ENCODE measurements at regions not wholly inside any gene's neighbourhood (a gene's known extent, or its start where the extent isn't known, plus 50 kb on each side); places are given as distances from the start of the nearest gene placed in this dataset.

- TF ChIP-seq JUND (IDR thresholded peaks at IDR 0.05; ENCODE audit: low read depth): no peak
- in situ Hi-C loops (cut with HindIII; ENCODE audit: low pct_unique_long_range_greater_than_20kb, low sequenced_read_pairs): no loop called here
- DNase-seq (ENCODE audit: low read depth in 1 of 2, low spot score in 1 of 2): no peak
These were observed 1491.1 kb downstream of the TBC1D22A start for GRCh38 chr22:48253573-48253972.

GRCh38 chr22:48253136-48253535 is 1490.7 kb downstream of the TBC1D22A start:
- DNase-seq (ENCODE audit: low read depth in 1 of 2, low spot score in 1 of 2): no peak
- no peak for TF ChIP-seq JUND (IDR thresholded peaks at IDR 0.05; ENCODE audit: low read depth)
- in situ Hi-C loops (cut with HindIII; ENCODE audit: low pct_unique_long_range_greater_than_20kb, low sequenced_read_pairs): no loop called here

DNA sequence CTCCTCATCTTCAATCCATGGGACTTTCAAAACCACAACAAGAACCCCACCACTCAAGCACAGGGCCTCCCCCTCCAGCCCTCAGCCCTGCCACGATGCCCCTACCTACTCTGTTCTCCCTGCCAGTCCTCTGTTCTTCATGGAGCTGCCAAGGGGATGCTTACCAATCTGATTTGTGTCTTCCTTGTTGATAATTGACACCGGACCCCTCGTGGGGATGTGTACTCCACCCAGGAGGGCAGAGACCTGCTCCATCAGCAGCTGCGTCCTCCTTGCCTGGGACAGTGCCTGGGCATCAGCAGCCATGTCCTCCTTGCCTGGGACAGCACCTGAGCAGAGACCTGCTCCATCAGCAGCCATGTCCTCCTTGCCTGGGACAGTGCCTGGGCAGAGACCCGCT is 1489.2 kb downstream of the TBC1D22A start:
- no peak for DNase-seq (ENCODE audit: low read depth in 1 of 2, low spot score in 1 of 2)
- in situ Hi-C loops (cut with HindIII; ENCODE audit: low pct_unique_long_range_greater_than_20kb, low sequenced_read_pairs): no loop called here
- TF ChIP-seq JUND (IDR thresholded peaks at IDR 0.05; ENCODE audit: low read depth): no peak

GRCh38 chr22:48250937-48251530 is 1488.6 kb downstream of the TBC1D22A start:
- in situ Hi-C loops (cut with HindIII; ENCODE audit: low pct_unique_long_range_greater_than_20kb, low sequenced_read_pairs): no loop called here
- no peak for TF ChIP-seq JUND (IDR thresholded peaks at IDR 0.05; ENCODE audit: low read depth)
- DNase-seq (ENCODE audit: low read depth in 1 of 2, low spot score in 1 of 2): no peak

- in situ Hi-C loops (cut with HindIII; ENCODE audit: low pct_unique_long_range_greater_than_20kb, low sequenced_read_pairs): no loop called here
- no peak for TF ChIP-seq JUND (IDR thresholded peaks at IDR 0.05; ENCODE audit: low read depth)
- no peak for DNase-seq (ENCODE audit: low read depth in 1 of 2, low spot score in 1 of 2)
These were observed 1487.9 kb downstream of the TBC1D22A start for GRCh38 chr22:48250286-48250895.

DNA sequence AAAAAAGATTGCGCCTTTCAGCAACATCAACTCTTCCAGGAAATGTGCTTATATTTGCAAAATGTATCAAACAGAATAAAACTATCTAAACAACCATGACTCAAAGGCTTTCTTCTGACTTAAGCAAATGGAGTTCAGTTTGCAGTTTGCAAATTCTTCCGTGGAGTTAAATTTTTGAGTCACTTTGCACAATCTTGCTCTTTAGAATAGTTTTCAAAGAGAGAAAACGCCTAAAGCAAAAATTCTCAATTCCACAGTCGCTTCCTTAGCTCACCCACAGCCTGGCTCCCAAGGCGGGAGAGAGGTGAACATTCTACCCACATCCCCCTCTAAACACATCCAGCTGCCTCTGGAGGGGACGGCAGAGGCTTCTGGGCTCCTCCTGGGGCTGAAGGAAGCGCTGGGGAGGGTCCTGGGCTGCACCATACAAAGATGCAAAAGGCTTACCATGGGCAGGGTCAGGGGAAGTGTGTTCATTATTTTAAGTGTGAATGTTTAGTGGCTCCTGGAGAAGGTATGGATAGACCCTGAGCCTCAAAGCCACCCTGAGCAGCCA is 1487.3 kb downstream of the TBC1D22A start:
- no peak for DNase-seq (ENCODE audit: low read depth in 1 of 2, low spot score in 1 of 2)
- in situ Hi-C loops (cut with HindIII; ENCODE audit: low pct_unique_long_range_greater_than_20kb, low sequenced_read_pairs): no loop called here
- no peak for TF ChIP-seq JUND (IDR thresholded peaks at IDR 0.05; ENCODE audit: low read depth)

DNA sequence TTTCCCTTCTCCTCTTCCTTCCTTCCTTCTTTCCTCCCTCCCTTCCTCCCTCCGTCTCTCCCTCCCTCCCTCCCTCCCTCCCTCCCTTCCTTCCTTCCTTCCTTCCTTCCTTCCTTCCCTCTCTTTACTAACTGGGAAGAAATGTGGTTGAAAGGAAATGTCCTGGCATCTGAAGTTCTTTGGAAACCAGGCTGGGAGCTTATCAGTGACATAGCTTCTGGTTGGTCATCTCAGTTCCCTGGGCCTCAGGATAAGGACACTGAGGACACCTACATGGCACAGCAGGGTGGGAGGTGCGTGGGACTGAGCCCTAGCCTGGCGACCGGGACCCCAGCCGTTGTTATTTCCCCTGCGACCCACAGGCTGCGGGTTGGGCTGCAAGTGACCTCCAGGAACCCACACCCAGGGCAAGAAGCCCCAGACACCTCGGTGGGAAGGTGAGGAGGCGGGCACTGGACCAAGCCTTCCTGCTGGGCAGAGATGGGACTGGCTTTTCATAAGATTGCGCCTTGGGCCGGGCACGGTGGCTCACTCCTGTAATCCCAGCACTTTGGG is 1486.5 kb downstream of the TBC1D22A start:
- no peak for TF ChIP-seq JUND (IDR thresholded peaks at IDR 0.05; ENCODE audit: low read depth)
- DNase-seq (ENCODE audit: low read depth in 1 of 2, low spot score in 1 of 2): no peak
- in situ Hi-C loops (cut with HindIII; ENCODE audit: low pct_unique_long_range_greater_than_20kb, low sequenced_read_pairs): no loop called here

DNA sequence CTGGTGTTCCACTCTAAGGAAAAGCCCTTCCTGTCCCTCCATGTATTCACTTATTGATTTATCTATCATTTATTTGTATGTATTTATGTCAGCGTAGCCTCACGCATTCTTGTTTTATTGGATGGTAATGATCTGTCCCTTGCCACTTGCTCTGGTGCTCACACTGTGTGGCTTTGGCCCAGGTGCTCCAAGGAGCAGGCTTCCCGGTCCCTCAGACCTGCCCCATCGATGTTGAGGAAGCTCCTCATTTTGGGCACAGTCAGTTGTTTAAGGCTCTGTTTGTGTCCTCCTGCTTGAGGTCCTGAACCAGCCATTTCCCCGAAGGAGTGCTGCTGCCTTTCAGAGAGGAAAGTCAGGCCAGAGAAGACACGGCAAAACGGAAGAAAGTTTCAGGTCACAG is 1485.4 kb downstream of the TBC1D22A start:
- in situ Hi-C loops (cut with HindIII; ENCODE audit: low pct_unique_long_range_greater_than_20kb, low sequenced_read_pairs): no loop called here
- TF ChIP-seq JUND (IDR thresholded peaks at IDR 0.05; ENCODE audit: low read depth): no peak
- DNase-seq (ENCODE audit: low read depth in 1 of 2, low spot score in 1 of 2): no peak

- DNase-seq (ENCODE audit: low read depth in 1 of 2, low spot score in 1 of 2): no peak
- no peak for TF ChIP-seq JUND (IDR thresholded peaks at IDR 0.05; ENCODE audit: low read depth)
- in situ Hi-C loops (cut with HindIII; ENCODE audit: low pct_unique_long_range_greater_than_20kb, low sequenced_read_pairs): no loop called here
These were observed 1482.7 kb downstream of the TBC1D22A start for GRCh38 chr22:48245196-48245485.

DNA sequence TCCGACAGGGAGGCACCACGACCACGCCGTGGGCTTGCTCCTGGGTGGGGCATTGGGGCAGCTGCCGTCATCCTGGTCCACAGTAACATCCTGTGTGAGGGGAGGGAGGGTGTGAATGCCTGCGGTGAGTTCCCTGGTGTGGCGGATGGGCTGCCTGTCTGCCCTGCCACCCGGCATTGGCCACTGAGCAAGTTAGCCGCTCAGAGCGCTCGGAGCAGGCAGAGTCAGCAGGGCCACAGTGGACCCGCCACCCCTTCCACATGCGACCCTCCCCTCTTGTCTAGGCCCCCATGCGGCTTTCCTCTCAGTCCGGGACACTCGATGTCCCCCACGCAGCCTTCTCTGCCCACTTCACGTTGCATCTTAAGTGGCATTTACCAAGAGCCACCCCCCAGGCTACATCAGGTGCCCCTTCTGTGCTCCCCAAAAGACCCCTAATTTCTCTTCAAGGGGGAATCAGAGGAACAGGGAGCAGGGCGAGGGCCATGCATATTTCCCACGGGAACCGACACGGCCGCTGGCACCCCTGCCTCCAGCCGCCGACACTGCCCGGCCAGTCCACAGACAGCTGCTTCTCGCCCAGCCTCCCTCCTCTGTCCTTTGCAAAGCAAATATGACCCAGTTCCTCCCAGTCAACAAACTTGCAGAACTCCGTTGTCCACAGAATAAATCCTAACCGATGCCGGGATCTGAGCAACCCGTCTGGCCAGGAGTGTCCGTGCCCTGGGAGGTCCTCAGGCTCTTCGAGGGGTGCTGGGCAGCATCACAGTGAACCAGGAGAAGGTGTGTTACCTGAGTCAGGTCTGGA is 1482.1 kb downstream of the TBC1D22A start:
- DNase-seq (ENCODE audit: low read depth in 1 of 2, low spot score in 1 of 2): no peak
- TF ChIP-seq JUND (IDR thresholded peaks at IDR 0.05; ENCODE audit: low read depth): no peak
- in situ Hi-C loops (cut with HindIII; ENCODE audit: low pct_unique_long_range_greater_than_20kb, low sequenced_read_pairs): no loop called here

- no peak for TF ChIP-seq JUND (IDR thresholded peaks at IDR 0.05; ENCODE audit: low read depth)
- DNase-seq (ENCODE audit: low read depth in 1 of 2, low spot score in 1 of 2): no peak
- in situ Hi-C loops (cut with HindIII; ENCODE audit: low pct_unique_long_range_greater_than_20kb, low sequenced_read_pairs): no loop called here
These were observed 1480.0 kb downstream of the TBC1D22A start for GRCh38 chr22:48242461-48242864.

DNA sequence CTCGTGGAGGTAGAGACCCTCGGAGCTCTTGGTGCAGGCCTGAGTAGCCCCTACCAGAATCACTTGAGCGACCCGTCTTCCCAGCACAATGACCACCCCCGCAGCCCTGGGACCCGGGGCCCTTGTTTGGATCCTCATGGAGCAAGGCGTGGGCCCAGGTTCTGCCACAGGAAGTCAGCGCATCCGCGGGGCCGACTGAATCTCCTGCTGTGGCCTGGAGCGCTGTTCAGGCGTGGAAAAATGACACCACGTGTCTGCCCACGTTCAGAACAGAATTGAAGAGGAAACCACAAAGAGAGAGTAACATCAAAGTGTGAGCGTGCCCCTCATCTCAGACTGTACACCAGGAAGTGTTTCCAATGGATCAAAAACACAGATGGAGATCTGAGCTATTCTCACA is 1479.2 kb downstream of the TBC1D22A start:
- TF ChIP-seq JUND (IDR thresholded peaks at IDR 0.05; ENCODE audit: low read depth): no peak
- DNase-seq (ENCODE audit: low read depth in 1 of 2, low spot score in 1 of 2): no peak
- in situ Hi-C loops (cut with HindIII; ENCODE audit: low pct_unique_long_range_greater_than_20kb, low sequenced_read_pairs): no loop called here

DNA sequence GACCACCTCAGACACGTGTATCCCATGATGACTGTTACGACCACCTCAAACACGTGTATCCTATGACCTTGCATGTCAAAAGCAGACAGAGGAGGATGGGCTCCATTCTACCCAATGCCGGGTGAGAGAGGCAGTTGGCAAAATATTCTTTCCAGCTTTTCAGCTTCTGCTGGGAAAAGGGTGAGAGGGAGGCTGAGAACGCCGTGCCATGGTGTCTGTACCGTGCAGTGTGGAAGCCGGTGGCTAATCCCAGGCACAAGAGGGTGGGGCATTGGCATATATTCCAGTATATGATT is 1478.4 kb downstream of the TBC1D22A start:
- TF ChIP-seq JUND (IDR thresholded peaks at IDR 0.05; ENCODE audit: low read depth): no peak
- no peak for DNase-seq (ENCODE audit: low read depth in 1 of 2, low spot score in 1 of 2)
- in situ Hi-C loops (cut with HindIII; ENCODE audit: low pct_unique_long_range_greater_than_20kb, low sequenced_read_pairs): no loop called here
